Left renal cortex interstitium (tissue), 4 donors: ENCODE measurements at regions not wholly inside any gene's neighbourhood (a gene's known extent, or its start where the extent isn't known, plus 50 kb on each side); places are given as distances from the start of the nearest gene placed in this dataset.
"Not testable (repeated sequence)": the region's sequence is repeated elsewhere in the genome, so short reads cannot be mapped to it uniquely, and the experiment has no call there.

ENCODE experiments used
- DNase-seq, 4 donors: peaks; one replicate each; pipeline ENCODE4 v3.0.0-alpha.2; 2013; ENCODE audit warnings: low read depth in 4 of 4, low spot score in 2 of 4, missing footprints in 1 of 4

GRCh38 chr12:116360579-116361413 is 83.3 kb upstream of the MED13L start:
- DNase-seq: no peak

GRCh38 chr12:116361414-116362223 is 84.1 kb upstream of the MED13L start:
- no peak for DNase-seq

- no peak for DNase-seq
These were observed 87.6 kb upstream of the MED13L start for GRCh38 chr12:116365114-116365513.

GRCh38 chr12:116365606-116366455 is 88.3 kb upstream of the MED13L start:
- DNase-seq: no peak

- no peak for DNase-seq
These were observed 88.9 kb upstream of the MED13L start for GRCh38 chr12:116366456-116366776.

- DNase-seq: no peak
These were observed 89.3 kb upstream of the MED13L start for GRCh38 chr12:116366824-116367223.

- DNase-seq: no peak
These were observed 91.0 kb upstream of the MED13L start for GRCh38 chr12:116368196-116369194.

GRCh38 chr12:116370004-116370404 is 92.5 kb upstream of the MED13L start:
- DNase-seq: no peak

GRCh38 chr12:116370886-116371580 is 93.5 kb upstream of the MED13L start:
- DNase-seq: no peak

- no peak for DNase-seq
These were observed 95.3 kb upstream of the MED13L start for GRCh38 chr12:116372815-116373214.

- DNase-seq: no peak
These were observed 96.2 kb upstream of the MED13L start for GRCh38 chr12:116373572-116374206.

- no peak for DNase-seq
These were observed 96.7 kb upstream of the MED13L start for GRCh38 chr12:116374207-116374606.

GRCh38 chr12:116375278-116375842 is 97.9 kb upstream of the MED13L start:
- no peak for DNase-seq

- DNase-seq: no peak
These were observed 99.1 kb upstream of the MED13L start for GRCh38 chr12:116376354-116377193.

GRCh38 chr12:116377194-116377571 is 99.7 kb upstream of the MED13L start:
- not testable (repeated sequence) for DNase-seq

- DNase-seq: no peak
These were observed 100.5 kb upstream of the MED13L start for GRCh38 chr12:116378002-116378401.

- no peak for DNase-seq
These were observed 102.6 kb upstream of the MED13L start for GRCh38 chr12:116380108-116380507.

- DNase-seq: not testable (repeated sequence)
These were observed 103.2 kb upstream of the MED13L start for GRCh38 chr12:116380740-116381139.
